A673 (cell line): ENCODE measurements at regions not wholly inside any gene's neighbourhood (a gene's known extent, or its start where the extent isn't known, plus 50 kb on each side); places are given as distances from the start of the nearest gene placed in this dataset.

ENCODE experiments used
- CTCF ChIP-seq: fragments of 300-800, 200-600 bp; sonication (generic); conservative IDR thresholded peaks from 2 replicates; pipeline ENCODE4 v1.5.1; 2017; ENCODE audit warnings: low read depth, mild to moderate bottlenecking, antibody characterized with exemption, low read length, moderate library complexity, mixed read lengths
- EZH2 ChIP-seq: fragments of 200-600 bp; sonication (generic); IDR thresholded peaks from 2 replicates; pipeline ENCODE4 v1.6.1; 2017; ENCODE audit warnings: borderline replicate concordance, low read depth, mild to moderate bottlenecking, mixed read lengths, antibody characterized with exemption, low read length; ENCODE audit not compliant: poor library complexity, severe bottlenecking

GRCh38 chr5:162806195-162806594, 631.2 kb upstream of the CCNG1 start:
- no peak for TF ChIP-seq CTCF
- no peak for TF ChIP-seq EZH2
